ENCODE measurements at regions not wholly inside any gene's neighbourhood (a gene's known extent, or its start where the extent isn't known, plus 50 kb on each side); places are given as distances from the start of the nearest gene placed in this dataset.

DNA sequence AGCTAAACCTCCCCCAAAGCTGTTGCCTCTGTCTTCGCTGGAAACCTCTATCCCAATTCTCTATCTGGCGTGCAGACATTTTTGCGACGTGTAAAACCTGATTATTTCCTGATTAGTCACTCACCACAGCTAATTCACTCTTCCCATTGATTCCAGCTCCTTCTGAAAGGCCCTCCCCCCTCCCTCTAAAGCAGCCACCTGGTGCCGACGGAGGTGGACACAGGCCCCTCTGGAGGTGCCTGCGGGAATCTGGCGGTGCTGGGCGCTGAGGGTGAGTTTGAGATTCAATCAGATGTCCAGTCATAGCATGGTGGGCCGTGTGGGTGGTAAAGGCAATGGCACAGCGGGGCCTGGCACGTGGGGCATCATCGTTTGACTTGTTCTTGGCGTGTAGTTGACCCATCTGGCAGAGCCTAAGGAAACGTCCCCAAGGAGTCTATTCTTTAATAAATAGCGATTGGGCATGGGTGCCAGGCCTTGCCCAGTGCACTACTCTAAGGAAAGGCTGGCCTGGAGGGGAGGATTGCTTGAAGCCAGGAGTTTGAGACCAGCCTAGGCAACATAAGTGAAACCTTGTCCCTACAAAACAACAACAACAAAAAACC lies 271.1 kb upstream of the MVB12B start:
- H3K4me3 ChIP-seq (ENCODE audit: low read depth, low read length), result no peak overlapping the region
- TF ChIP-seq, protein P1, sequence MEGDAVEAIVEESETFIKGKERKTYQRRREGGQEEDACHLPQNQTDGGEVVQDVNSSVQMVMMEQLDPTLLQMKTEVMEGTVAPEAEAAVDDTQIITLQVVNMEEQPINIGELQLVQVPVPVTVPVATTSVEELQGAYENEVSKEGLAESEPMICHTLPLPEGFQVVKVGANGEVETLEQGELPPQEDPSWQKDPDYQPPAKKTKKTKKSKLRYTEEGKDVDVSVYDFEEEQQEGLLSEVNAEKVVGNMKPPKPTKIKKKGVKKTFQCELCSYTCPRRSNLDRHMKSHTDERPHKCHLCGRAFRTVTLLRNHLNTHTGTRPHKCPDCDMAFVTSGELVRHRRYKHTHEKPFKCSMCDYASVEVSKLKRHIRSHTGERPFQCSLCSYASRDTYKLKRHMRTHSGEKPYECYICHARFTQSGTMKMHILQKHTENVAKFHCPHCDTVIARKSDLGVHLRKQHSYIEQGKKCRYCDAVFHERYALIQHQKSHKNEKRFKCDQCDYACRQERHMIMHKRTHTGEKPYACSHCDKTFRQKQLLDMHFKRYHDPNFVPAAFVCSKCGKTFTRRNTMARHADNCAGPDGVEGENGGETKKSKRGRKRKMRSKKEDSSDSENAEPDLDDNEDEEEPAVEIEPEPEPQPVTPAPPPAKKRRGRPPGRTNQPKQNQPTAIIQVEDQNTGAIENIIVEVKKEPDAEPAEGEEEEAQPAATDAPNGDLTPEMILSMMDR (IDR thresholded peaks at IDR 0.05; ENCODE audit: borderline replicate concordance, insufficient read depth, low read depth, low read length), result no peak

- TF ChIP-seq, protein P1 (IDR thresholded peaks at IDR 0.05; ENCODE audit: borderline replicate concordance, insufficient read depth, low read depth, low read length), result no peak
- no peak overlapping the region for H3K4me3 ChIP-seq (ENCODE audit: low read depth, low read length)
Observed at GRCh38 chr9:126056312-126057021, 270.2 kb upstream of the MVB12B start.

- H3K4me3 ChIP-seq (ENCODE audit: low read depth, low read length), result no peak overlapping the region
Observed at GRCh38 chr9:126057121-126057825, 269.4 kb upstream of the MVB12B start.

GRCh38 chr9:126058011-126058531 lies 268.6 kb upstream of the MVB12B start:
- no peak overlapping the region for H3K4me3 ChIP-seq (ENCODE audit: low read depth, low read length)
- TF ChIP-seq, protein P1 (IDR thresholded peaks at IDR 0.05; ENCODE audit: borderline replicate concordance, insufficient read depth, low read depth, low read length), result no peak

More at GRCh38 chr9:126057121-126057825, 269.4 kb upstream of the MVB12B start:
- TF ChIP-seq, protein P1 (IDR thresholded peaks at IDR 0.05; ENCODE audit: borderline replicate concordance, insufficient read depth, low read depth, low read length), result no peak

DNA sequence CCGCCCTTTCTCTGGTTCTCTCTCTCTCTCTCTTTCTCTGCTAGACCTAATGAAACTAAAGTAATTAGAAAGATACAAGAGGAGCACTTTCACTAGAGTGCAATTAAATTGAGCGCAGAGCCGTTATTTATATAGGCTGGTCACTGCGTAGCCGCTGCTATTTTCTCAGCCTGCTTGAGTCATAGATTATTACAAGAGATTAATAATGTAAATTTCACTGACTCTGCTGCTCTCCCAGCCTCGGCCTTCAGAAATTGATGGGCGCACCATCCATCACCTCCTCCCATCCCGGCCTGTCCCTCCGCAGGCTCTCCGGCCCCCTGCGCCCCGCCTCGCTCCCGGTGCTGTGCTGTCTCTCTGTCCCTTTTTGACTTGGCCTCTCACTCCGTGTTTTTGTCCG lies 268.0 kb upstream of the MVB12B start:
- TF ChIP-seq, protein P1 (IDR thresholded peaks at IDR 0.05; ENCODE audit: borderline replicate concordance, insufficient read depth, low read depth, low read length), result no peak
- no peak overlapping the region for H3K4me3 ChIP-seq (ENCODE audit: low read depth, low read length)

DNA sequence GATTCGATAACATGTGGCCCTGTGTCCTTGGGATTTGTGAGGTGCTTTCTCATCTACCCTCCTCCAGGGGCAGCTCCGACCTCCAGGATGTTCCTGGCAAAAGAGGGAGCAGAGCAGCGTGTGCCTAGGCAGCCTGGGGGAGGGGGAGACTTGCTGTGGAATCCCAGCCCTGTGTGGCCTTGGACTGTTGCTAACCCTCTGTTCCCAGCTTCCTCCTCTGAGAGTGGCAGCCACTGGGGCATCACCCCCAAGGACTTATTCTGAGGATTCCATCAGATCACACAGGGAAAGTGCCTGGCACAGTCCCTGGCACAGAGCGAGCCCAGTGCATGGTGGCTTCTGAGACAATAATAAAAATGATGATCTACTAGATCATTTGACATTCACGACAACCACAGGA lies 265.1 kb upstream of the MVB12B start:
- TF ChIP-seq, protein P1 (IDR thresholded peaks at IDR 0.05; ENCODE audit: borderline replicate concordance, insufficient read depth, low read depth, low read length), result no peak
- no peak overlapping the region for H3K4me3 ChIP-seq (ENCODE audit: low read depth, low read length)

All from GM12875 (cell line).